HCT116 (cell line): ENCODE measurements at regions not wholly inside any gene's neighbourhood (a gene's known extent, or its start where the extent isn't known, plus 50 kb on each side); places are given as distances from the start of the nearest gene placed in this dataset.

ENCODE experiments used
- ATAC-seq: fragments of 200-7000 bp; cut with Tn5 transposase; 2 replicates; pipeline ENCODE4 v1.9.1; 2020; ENCODE audit warnings: mild to moderate bottlenecking, moderate library complexity
- BruUV-seq: library from RNA; stranded (reverse); fragments of 400-500 nt; replicated peaks from 2 replicates; lab custom pipeline; 2021; lab: Mats Ljungman, UMichigan
- CTCF ChIA-PET: fragments of 300-600 bp; sonication (Branson Sonifier 250); formaldehyde crosslinking; loops from one replicate; lab custom pipeline; 2021; ENCODE audit warnings: antibody characterized with exemption; lab: Charles Lee
- POLR2A ChIA-PET: fragments of 300-600, 350-600 bp; sonication (Branson Sonifier 250); formaldehyde crosslinking; loops from one replicate; lab custom pipeline; 2021; ENCODE audit warnings: antibody characterized with exemption; lab: Charles Lee
- RAD21 ChIA-PET, 2 experiments: fragments of 300-600 bp; sonication (Branson Sonifier 250); formaldehyde crosslinking; loops; one replicate each; lab custom pipeline; 2023; ENCODE audit warnings: low total read pairs in 2 of 2; ENCODE audit not compliant: uncharacterized antibody in 2 of 2, unreplicated experiment in 2 of 2, low non-redundant PET in 1 of 2; lab: Charles Lee
- DNase-seq: peaks from one replicate; pipeline ENCODE4 v3.0.0-alpha.2; 2010; ENCODE audit warnings: low read depth, low spot score
- H2AFZ ChIP-seq: fragments of 200-600 bp; shearing (Covaris generic), sonication (generic); 2 replicates; pipeline ENCODE4 v1.6.1; 2017; ENCODE audit warnings: low read depth, mixed run types, mixed read lengths, antibody characterized with exemption, low read length; ENCODE audit not compliant: poor library complexity, severe bottlenecking
- H3K27ac ChIP-seq: 2 replicates; pipeline ENCODE4 v1.5.1; 2012; ENCODE audit warnings: low read depth, low read length
- H3K27me3 ChIP-seq: fragments of 200-600 bp; sonication (generic); 2 replicates; pipeline ENCODE4 v1.6.1; 2016; ENCODE audit warnings: mixed run types, low read length, mixed read lengths; ENCODE audit not compliant: insufficient read depth
- H3K36me3 ChIP-seq, 2 experiments: fragments of 200-500 bp in 1 of 2; fragments of 200-600 bp in 1 of 2; sonication (Bioruptor generic) in 1 of 2; sonication (generic) in 1 of 2; 2 replicates each; pipeline versions ENCODE4 v1.5.1 to v1.6.1; 2014 to 2016; ENCODE audit warnings: low read length in 2 of 2, inconsistent platforms in 1 of 2, mixed read lengths in 1 of 2, mixed run types in 1 of 2; ENCODE audit not compliant: insufficient read depth in 2 of 2, control insufficient read depth in 1 of 2
- H3K4me1 ChIP-seq, 2 experiments: fragments of 200-600 bp in 1 of 2; sonication (generic) in 1 of 2; 2 replicates each; pipeline versions ENCODE4 v1.5.1 to v1.6.1; 2012 to 2017; ENCODE audit warnings: low read length in 2 of 2, inconsistent platforms in 1 of 2, mild to moderate bottlenecking in 1 of 2, mixed read lengths in 1 of 2, mixed run types in 1 of 2, moderate library complexity in 1 of 2; ENCODE audit not compliant: insufficient read depth in 2 of 2, control insufficient read depth in 1 of 2
- H3K4me2 ChIP-seq: fragments of 200-600 bp; sonication (generic); 2 replicates; pipeline ENCODE4 v1.6.1; 2017; ENCODE audit warnings: mixed run types, low read length, mixed read lengths
- H3K4me3 ChIP-seq, 2 experiments: fragments of 200-600 bp in 1 of 2; sonication (generic) in 1 of 2; replicated peaks in 1 of 2; 2 replicates each; pipeline ENCODE4 v1.5.1; 2011 to 2016; ENCODE audit warnings: low read length in 2 of 2, control low read depth in 1 of 2, low read depth in 1 of 2, mild to moderate bottlenecking in 1 of 2, mixed read lengths in 1 of 2, mixed run types in 1 of 2
- H3K79me2 ChIP-seq: fragments of 200-600 bp; sonication (generic); 2 replicates; pipeline ENCODE4 v1.6.1; 2017; ENCODE audit warnings: mild to moderate bottlenecking, mixed run types, low read length, moderate library complexity, mixed read lengths; ENCODE audit not compliant: insufficient read depth
- H3K9ac ChIP-seq: fragments of 200-600 bp; sonication (generic); 2 replicates; pipeline ENCODE4 v1.6.1; 2016; ENCODE audit warnings: low read length, mixed read lengths
- H3K9me2 ChIP-seq: fragments of 200-600 bp; sonication (generic), shearing (Covaris generic); 2 replicates; pipeline ENCODE4 v1.6.1; 2017; ENCODE audit warnings: mixed run types, mild to moderate bottlenecking, moderate library complexity; ENCODE audit not compliant: insufficient read depth
- H3K9me3 ChIP-seq, 2 experiments: fragments of 200-500 bp in 1 of 2; fragments of 200-600 bp in 1 of 2; sonication (Bioruptor generic) in 1 of 2; sonication (generic) in 1 of 2; 2 replicates each; pipeline ENCODE4 v1.6.1; 2014 to 2017; ENCODE audit warnings: low read length in 2 of 2, mixed read lengths in 2 of 2, inconsistent platforms in 1 of 2, low read depth in 1 of 2, mild to moderate bottlenecking in 1 of 2, mixed run types in 1 of 2, moderate library complexity in 1 of 2; ENCODE audit not compliant: control insufficient read depth in 1 of 2, insufficient read depth in 1 of 2
- H4K20me1 ChIP-seq: fragments of 200-600 bp; sonication (generic), shearing (Covaris generic); 2 replicates; pipeline ENCODE4 v1.6.1; 2017; ENCODE audit warnings: mixed run types, mild to moderate bottlenecking, moderate library complexity; ENCODE audit not compliant: insufficient read depth
- CBX3 ChIP-seq: IDR thresholded peaks from 2 replicates; pipeline ENCODE4 v1.6.1; 2012; ENCODE audit warnings: low read depth
- CTCF ChIP-seq, 3 experiments: fragments of 200-600 bp in 1 of 3; sonication (generic) in 1 of 3; IDR thresholded peaks in 2 of 3; conservative IDR thresholded peaks in 1 of 3; 2 replicates each; pipeline ENCODE4 v1.5.1; 2012 to 2017; ENCODE audit warnings: low read depth in 2 of 3, low read length in 2 of 3, antibody characterized with exemption in 1 of 3, borderline replicate concordance in 1 of 3, control low read depth in 1 of 3, mild to moderate bottlenecking in 1 of 3, mixed read lengths in 1 of 3, mixed run types in 1 of 3, moderate library complexity in 1 of 3; ENCODE audit not compliant: insufficient read depth in 1 of 3
- EGR1 ChIP-seq: IDR thresholded peaks from 2 replicates; pipeline ENCODE4 v1.6.1; 2012; ENCODE audit warnings: low read depth
- EZH2 ChIP-seq: fragments of 200-600 bp; sonication (generic); IDR thresholded peaks from 2 replicates; pipeline ENCODE4 v1.6.1; 2017; ENCODE audit warnings: antibody characterized with exemption, mixed run types
- EZH2phosphoT487 ChIP-seq: fragments of 200-600 bp; IDR thresholded peaks from 2 replicates; pipeline ENCODE4 v1.6.1; 2018; ENCODE audit warnings: antibody characterized with exemption, borderline replicate concordance
- FOSL1 ChIP-seq: IDR thresholded peaks from 2 replicates; pipeline ENCODE4 v1.6.1; 2012; ENCODE audit warnings: low read depth
- JUND ChIP-seq: IDR thresholded peaks from 2 replicates; pipeline ENCODE4 v1.6.1; 2012
- POLR2A ChIP-seq: IDR thresholded peaks from 2 replicates; pipeline ENCODE4 v1.7.0; 2011; ENCODE audit warnings: borderline replicate concordance; ENCODE audit not compliant: insufficient read depth, insufficient read length; ENCODE audit errors: extremely low read depth
- RAD21 ChIP-seq: IDR thresholded peaks from 2 replicates; pipeline ENCODE4 v1.6.1; 2012; ENCODE audit warnings: low read depth, mild to moderate bottlenecking
- SIN3A ChIP-seq: IDR thresholded peaks from 2 replicates; pipeline ENCODE4 v1.6.1; 2012; ENCODE audit warnings: low read depth
- SRF ChIP-seq: IDR thresholded peaks from 2 replicates; pipeline ENCODE4 v1.6.1; 2012; ENCODE audit warnings: low read depth
- YY1 ChIP-seq: IDR thresholded peaks from 2 replicates; pipeline ENCODE4 v1.6.1; 2011; ENCODE audit warnings: low read length, low read depth, moderate library complexity, mild to moderate bottlenecking; ENCODE audit not compliant: insufficient replicate concordance; ENCODE audit errors: extremely low read depth
- ZBTB33 ChIP-seq: IDR thresholded peaks from 2 replicates; pipeline ENCODE4 v1.6.1; 2011; ENCODE audit warnings: mild to moderate bottlenecking, low read length, moderate library complexity; ENCODE audit not compliant: insufficient replicate concordance; ENCODE audit errors: extremely low read depth
- ZFX ChIP-seq: fragments of 450-650 bp; IDR thresholded peaks from 2 replicates; pipeline ENCODE4 v1.6.1; 2017
- ZNF274 ChIP-seq: fragments of 200-500 bp; sonication (Bioruptor generic); IDR thresholded peaks from 2 replicates; pipeline ENCODE4 v1.6.1; 2014; ENCODE audit warnings: mild to moderate bottlenecking, low read depth, low read length, inconsistent platforms
- intact Hi-C: fragments of 100-400 bp; cut with micrococcal nuclease; formaldehyde crosslinking; loops from 2 replicates; pipeline ENCODE4 v1.10.0; 2022

- DNase-seq (no peak), ATAC-seq (no peak)
- no peaks in the 10 kb centered on the region for H3K27me3 ChIP-seq
- H4K20me1 ChIP-seq: no peaks in the 10 kb centered on the region
- H3K9ac ChIP-seq: no peak overlapping the region
- POLR2A ChIA-PET: no interaction called here
- no TSS peak for BruUV-seq
- no peaks in the 10 kb centered on the region for H3K79me2 ChIP-seq
- CTCF ChIA-PET: no interaction called here
- H3K9me2 ChIP-seq: no peaks in the 10 kb centered on the region
- H3K4me3 ChIP-seq: no peak overlapping the region
- no peak overlapping the region for H3K27ac ChIP-seq
- RAD21 ChIA-PET: no interaction called here
- H2AFZ ChIP-seq: no peak overlapping the region
- H3K9me3 ChIP-seq: no peaks in the 10 kb centered on the region
- intact Hi-C loops: no loop called here
- H3K4me1 ChIP-seq: no peaks in the 10 kb centered on the region
- H3K4me2 ChIP-seq: no peak overlapping the region
- no peak for TF ChIP-seq RAD21
- no peak for TF ChIP-seq ZNF274
- no peak for TF ChIP-seq SRF
- TF ChIP-seq ZFX: no peak
- no peak for TF ChIP-seq POLR2A
- no peak for TF ChIP-seq YY1
- TF ChIP-seq FOSL1: no peak
- no peak for TF ChIP-seq EZH2phosphoT487
- TF ChIP-seq CBX3: no peak
- no peak for TF ChIP-seq EGR1
- TF ChIP-seq CTCF (IDR thresholded peaks at IDR 0.05 in 2 of 3, conservative IDR thresholded peaks at IDR 0.05 in 1 of 3; ENCODE audit: borderline replicate concordance in 1 of 3, insufficient read depth in 1 of 3, low read depth in 2 of 3, low read length in 2 of 3): no peak
- TF ChIP-seq EZH2: no peak
- TF ChIP-seq JUND: no peak
- TF ChIP-seq SIN3A: no peak
- no peak for TF ChIP-seq ZBTB33
- no peaks in the 10 kb centered on the region for H3K36me3 ChIP-seq
These were observed 92.6 kb upstream of the PREP start for GRCh38 chr6:105495515-105495914.
